Kidney (tissue), 13 donors: ENCODE measurements at regions not wholly inside any gene's neighbourhood (a gene's known extent, or its start where the extent isn't known, plus 50 kb on each side); places are given as distances from the start of the nearest gene placed in this dataset.
"Not testable (repeated sequence)": the region's sequence is repeated elsewhere in the genome, so short reads cannot be mapped to it uniquely, and the experiment has no call there.

Experiments used
- DNase-seq, 5 donors: peaks; one replicate each; pipeline ENCODE4 v3.0.0-alpha.2; 2013 to 2020
- FAIRE-seq: peaks from 2 replicates; lab custom pipeline; 2012; peaks lifted over from hg19 to GRCh38; lab: Jason Lieb, UNC
- H3K27ac ChIP-seq, 2 donors: one replicate each; pipeline ENCODE4 v1.7.0; 2013; ENCODE audit warnings: low read depth in 2 of 2, low read length in 2 of 2, inconsistent platforms in 1 of 2
- H3K27me3 ChIP-seq: one replicate; pipeline ENCODE4 v1.7.1; 2013; ENCODE audit warnings: low read length, inconsistent platforms; ENCODE audit not compliant: control insufficient read depth, insufficient read depth
- H3K36me3 ChIP-seq, 3 donors: one replicate each; pipeline versions ENCODE4 v1.7.0 to v1.7.1; 2013; ENCODE audit warnings: low read length in 3 of 3, control low read depth in 1 of 3, inconsistent platforms in 1 of 3; ENCODE audit not compliant: insufficient read depth in 3 of 3, control insufficient read depth in 2 of 3
- H3K4me1 ChIP-seq, 3 donors: one replicate each; pipeline versions ENCODE4 v1.7.0 to v1.7.1; 2013; ENCODE audit warnings: low read length in 3 of 3, inconsistent platforms in 1 of 3, low read depth in 1 of 3; ENCODE audit not compliant: control insufficient read depth in 2 of 3, insufficient read depth in 2 of 3
- H3K4me3 ChIP-seq, 3 donors: one replicate each; pipeline versions ENCODE4 v1.7.0 to v1.8.1; 2013; ENCODE audit warnings: low read length in 3 of 3, control low read depth in 1 of 3, inconsistent platforms in 1 of 3
- H3K9ac ChIP-seq, 3 donors: one replicate each; pipeline versions ENCODE4 v1.7.0 to v1.7.1; 2013; ENCODE audit warnings: low read length in 3 of 3, control low read depth in 1 of 3, inconsistent platforms in 1 of 3
- H3K9me3 ChIP-seq, 3 donors: one replicate each; pipeline versions ENCODE4 v1.7.0 to v1.7.1; 2013; ENCODE audit warnings: low read length in 3 of 3, control low read depth in 1 of 3, inconsistent platforms in 1 of 3; ENCODE audit not compliant: control insufficient read depth in 2 of 3, insufficient read depth in 1 of 3
- CTCF ChIP-seq: IDR thresholded peaks from 3 replicates; pipeline ENCODE4 v1.5.1; 2012; ENCODE audit warnings: mild to moderate bottlenecking, moderate library complexity, borderline replicate concordance; ENCODE audit not compliant: insufficient read depth; ENCODE audit errors: extremely low read depth
- intact Hi-C: fragments of 100-400 bp; cut with DNase I; formaldehyde crosslinking; loops from one replicate; pipeline ENCODE4 v1.11.1; 2022
- donor health status: control.
- donor health status: control.
- donor health status: control.
- donor health status: control.
- donor health status: control.
- donor health status: DM: yes; HTN: yes; CAD: no.
- donor health status: Normal renal cell carcinoma (clear cell type).

- Histone ChIP-seq H3K4me1 (no peaks in the 10 kb centered on the region), H3K27me3 (no peaks in the 10 kb centered on the region), H3K4me3 (no peak overlapping the region), H3K36me3 (no peaks in the 10 kb centered on the region), H3K27ac (no peak overlapping the region), H3K9me3 (no peaks in the 10 kb centered on the region), H3K9ac (no peak overlapping the region)
- FAIRE-seq (no peak), DNase-seq (no peak)
- intact Hi-C loops = no loop called here
- TF ChIP-seq CTCF = no peak
These were observed 124.9 kb upstream of the SMARCA2 start for GRCh38 chr9:1890201-1890600.

- Histone ChIP-seq H3K27ac (no peak overlapping the region), H3K9ac (no peak overlapping the region), H3K4me3 (no peak overlapping the region), H3K27me3 (no peaks in the 10 kb centered on the region), H3K36me3 (no peaks in the 10 kb centered on the region), H3K4me1 (no peaks in the 10 kb centered on the region), H3K9me3 (no peaks in the 10 kb centered on the region)
- DNase-seq (no peak), FAIRE-seq (no peak)
- intact Hi-C loops = no loop called here
- TF ChIP-seq CTCF = no peak
These were observed 124.3 kb upstream of the SMARCA2 start for GRCh38 chr9:1890816-1891215.

- H3K36me3 ChIP-seq, intact Hi-C loops, H3K27ac ChIP-seq, H3K9ac ChIP-seq, DNase-seq, H3K4me3 ChIP-seq, H3K4me1 ChIP-seq, H3K27me3 ChIP-seq, FAIRE-seq: not testable (repeated sequence)
- H3K9me3 ChIP-seq = peaks cover 0 to 11% (median 3%) of the 10 kb centered on the region in 3 donors
These were observed 112.0 kb upstream of the SMARCA2 start for GRCh38 chr9:1903080-1903704.

- DNase-seq (no peak), FAIRE-seq (no peak)
- no peak overlapping the region for H3K27ac ChIP-seq
- no peak overlapping the region for H3K4me3 ChIP-seq
- intact Hi-C loops = no loop called here
- H3K27me3 ChIP-seq = no peaks in the 10 kb centered on the region
- no peaks in the 10 kb centered on the region for H3K4me1 ChIP-seq
- no peak overlapping the region for H3K9ac ChIP-seq
- TF ChIP-seq CTCF = no peak
- peaks cover 0 to 2% (median 0%) of the 10 kb centered on the region in 3 donors for H3K9me3 ChIP-seq
- no peaks in the 10 kb centered on the region for H3K36me3 ChIP-seq
These were observed 107.7 kb upstream of the SMARCA2 start for GRCh38 chr9:1907465-1907864.
